ENCODE measurements at regions not wholly inside any gene's neighbourhood (a gene's known extent, or its start where the extent isn't known, plus 50 kb on each side); places are given as distances from the start of the nearest gene placed in this dataset.

DNA sequence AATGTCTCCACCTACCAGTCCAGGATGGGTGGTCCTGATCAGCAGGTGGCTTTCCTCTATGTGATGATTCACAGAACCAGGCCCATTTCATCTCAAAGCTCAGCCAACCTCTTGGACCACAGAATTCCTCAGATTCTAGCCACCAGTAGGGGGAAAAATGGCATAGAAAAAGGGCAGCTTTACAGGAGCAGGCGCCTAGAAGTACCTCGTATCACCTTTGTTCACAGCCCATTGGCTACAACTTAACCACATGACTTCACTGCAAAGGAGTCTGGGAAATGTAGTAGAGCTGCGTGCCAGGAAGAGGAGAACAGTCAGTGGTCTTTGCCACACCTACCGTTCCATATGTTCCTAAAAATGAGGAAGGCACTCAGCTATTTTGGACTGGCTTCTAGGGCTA is 62.8 kb upstream of the DTNA start:
- no peak for DNase-seq

DNA sequence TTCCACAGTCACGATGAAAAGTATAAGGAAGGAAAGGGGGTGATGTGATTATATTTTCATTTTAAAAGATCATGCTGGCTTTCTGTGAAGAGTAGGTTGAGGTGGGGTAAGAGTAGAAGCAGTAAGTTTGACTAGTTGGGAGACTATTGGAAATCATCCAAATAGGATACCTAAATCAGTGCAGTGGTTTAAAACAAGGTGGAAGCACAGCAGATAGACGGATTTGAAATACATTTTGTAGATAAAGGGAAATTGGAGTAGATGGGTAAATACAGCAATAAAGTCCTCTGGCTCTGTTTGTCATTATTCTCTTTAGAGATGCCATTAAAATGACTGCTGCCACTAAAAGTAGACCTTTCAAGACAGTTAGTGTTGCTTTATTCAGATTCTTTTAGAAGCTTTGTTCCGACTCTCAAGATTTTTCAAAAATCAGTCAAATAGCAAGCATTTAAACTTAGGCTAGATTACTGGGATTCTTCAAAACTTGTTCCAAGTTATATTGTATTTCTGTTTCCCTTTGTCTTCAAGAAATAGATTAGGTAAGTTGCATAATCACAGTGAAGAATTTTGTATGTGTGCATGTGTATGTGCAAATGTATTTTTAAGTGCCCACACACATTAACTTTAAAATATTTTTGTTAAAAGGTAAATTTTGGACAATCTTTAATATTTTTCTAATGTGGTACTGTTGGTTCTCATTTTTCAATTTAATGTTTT is 61.7 kb upstream of the DTNA start:
- DNase-seq: no peak

DNA sequence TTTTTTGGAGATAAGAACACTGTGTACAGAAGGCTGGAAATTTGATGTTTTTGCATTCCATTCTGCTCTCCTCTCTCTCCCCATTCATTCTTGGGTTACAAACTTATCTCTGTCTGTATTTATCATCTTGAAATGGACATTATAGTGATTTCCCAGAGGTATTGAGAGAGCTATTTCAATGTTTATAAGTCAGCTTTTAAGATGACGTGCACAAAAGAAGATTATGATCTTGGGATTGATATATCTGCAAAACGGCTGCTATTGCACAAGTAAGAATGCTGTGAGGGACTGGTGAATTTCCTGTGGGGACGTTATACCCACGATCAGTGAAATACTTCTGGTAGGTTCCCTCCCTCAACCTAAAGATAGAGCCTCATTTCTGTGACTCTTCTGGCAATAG is 61.0 kb upstream of the DTNA start:
- no peak for DNase-seq

- DNase-seq: no peak
Observed at GRCh38 chr18:34650121-34650545, 60.0 kb upstream of the DTNA start.

DNA sequence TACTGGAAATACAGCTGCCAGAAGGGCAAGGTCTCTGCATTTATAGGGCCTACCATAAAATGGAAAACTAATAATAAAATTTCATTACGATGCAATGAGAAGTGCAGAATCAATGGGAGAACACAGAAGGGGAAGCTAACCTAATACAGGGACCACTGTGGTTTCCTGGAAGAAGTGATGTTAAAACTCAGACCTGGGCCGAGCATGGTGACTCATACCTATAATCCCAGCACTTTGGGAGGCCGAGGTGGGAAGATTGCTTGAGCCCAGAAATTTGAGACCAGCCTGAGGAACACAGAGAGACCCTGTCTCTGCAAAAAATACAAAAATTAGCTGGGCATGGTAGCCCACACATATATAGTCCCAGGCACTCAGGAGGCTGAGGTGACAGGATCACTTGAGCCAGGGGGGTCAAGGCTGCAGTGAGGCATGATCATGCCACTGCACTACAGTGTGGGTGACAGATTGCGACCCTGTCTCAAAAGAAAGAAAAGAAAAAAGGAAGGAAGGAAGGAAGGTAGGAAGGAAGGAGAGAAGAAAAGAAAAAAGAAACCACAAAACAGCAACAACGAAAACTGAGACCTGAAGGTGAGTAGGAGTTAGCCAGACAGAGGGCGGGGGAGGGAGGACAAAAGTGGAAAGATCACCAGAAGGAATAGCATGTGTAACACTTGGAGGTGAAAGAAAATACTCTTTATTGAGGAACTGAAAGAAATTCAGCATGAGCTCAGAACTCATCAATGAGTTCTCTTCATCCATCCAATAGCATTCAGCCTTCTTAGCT is 58.3 kb upstream of the DTNA start:
- no peak for DNase-seq

GRCh38 chr18:34655131-34655530 is 55.0 kb upstream of the DTNA start:
- DNase-seq: no peak

DNA sequence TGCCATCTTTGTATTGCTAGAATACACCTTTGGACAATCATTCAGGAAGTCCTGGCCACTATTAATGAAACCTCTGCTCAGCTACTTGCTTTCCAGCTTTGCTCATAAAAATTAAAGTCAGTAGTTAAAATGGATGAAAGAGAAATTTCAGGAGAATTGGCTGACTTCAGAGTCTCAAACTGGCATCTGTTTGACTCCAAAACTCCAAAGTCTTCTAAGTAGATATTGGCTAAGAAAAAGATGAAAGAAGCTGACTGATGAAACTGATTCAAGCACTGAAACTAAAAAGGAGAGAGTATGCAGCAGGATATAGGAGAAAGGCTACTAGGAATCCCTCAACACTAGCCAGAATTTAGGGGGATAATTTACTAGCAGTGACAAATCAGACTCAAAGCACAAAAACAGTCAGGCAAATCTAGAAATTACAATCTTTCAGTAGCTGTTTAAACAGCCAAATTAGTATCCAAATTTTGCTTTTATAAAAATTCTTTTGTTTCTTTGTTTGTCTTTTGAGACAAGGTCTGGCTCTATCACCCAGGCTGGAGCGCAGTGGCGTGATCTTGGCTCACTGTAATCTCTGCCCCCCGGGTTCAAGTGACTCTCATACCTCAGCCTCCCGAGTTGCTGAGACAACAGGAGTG is 52.1 kb upstream of the DTNA start:
- DNase-seq: no peak

DNA sequence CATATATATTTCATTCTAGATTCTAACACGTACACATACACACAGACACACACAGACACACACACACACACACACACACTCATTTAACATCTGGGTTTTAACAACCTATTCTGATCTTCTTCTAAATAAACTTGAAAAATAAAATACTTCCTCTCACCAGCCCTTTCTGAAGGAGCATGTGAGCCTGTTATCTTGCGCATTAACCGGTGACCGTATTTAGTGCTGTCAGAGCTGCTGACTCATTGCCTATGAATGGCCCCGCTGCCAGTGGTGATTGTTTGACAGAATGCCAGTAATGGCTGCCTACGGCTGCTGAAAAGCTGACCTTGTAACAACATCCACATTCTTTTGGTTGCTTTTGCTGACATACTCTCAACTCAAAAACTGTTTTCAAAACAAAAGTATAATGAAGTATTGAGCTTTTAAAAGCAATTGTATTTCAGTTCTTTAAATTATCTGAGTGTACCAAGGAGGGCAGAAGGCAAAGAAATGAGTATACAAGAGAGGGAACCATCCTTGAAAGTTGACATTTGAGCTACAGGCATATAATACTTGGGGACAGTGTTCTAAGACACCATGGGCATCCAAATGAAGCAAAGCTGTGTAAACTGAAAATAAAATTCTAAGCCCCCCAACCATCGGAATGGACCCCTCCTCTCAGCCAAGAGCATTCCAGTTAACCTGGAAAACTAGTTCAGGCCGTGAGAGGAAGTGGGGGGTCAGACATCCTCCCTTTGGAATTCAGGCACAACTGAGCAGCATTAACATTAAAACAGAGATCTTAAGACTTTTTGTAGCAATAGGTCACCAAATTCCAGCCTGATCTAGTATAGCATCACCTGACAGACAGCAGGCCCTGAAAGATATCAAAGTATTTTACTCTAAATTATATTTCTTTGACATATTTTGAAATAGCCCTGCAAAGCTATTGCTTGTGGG is 50.2 kb upstream of the DTNA start:
- peak; percentile 21 for DNase-seq
